Choroid plexus epithelial cell (primary cell): ENCODE measurements at regions not wholly inside any gene's neighbourhood (a gene's known extent, or its start where the extent isn't known, plus 50 kb on each side); places are given as distances from the start of the nearest gene placed in this dataset.

Experiments used
- DNase-seq: peaks from one replicate; pipeline ENCODE4 v3.0.0-alpha.2; 2010; ENCODE audit warnings: low read depth
- H3K4me3 ChIP-seq: 2 replicates; pipeline ENCODE4 v1.5.1; 2011; ENCODE audit warnings: low read depth, mild to moderate bottlenecking, control low read depth, low read length, moderate library complexity
- TF ChIP-seq, protein P1 (sequence below): conservative IDR thresholded peaks from 2 replicates; pipeline ENCODE4 v1.5.1; 2011; ENCODE audit warnings: low read depth, mild to moderate bottlenecking, control low read depth, inconsistent platforms, low read length, moderate library complexity

DNA sequence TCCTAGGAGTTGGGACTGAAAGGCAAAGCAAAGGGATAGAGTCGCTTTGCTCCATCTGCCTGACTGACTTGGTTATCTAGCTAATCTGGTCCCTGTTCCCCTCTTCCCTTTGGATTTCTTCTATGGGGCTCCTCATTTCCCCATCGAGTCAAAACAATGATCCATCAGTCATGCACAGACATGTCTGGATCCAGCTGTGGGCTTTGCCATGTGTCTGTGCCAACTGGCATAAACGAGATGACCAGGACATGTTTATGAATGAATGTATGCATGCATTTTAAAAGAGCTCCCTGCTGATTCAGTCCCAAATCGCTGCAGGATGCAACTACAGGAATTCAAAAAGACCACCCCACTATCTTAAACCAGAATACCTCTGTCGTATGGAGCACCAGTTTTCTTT is 122.0 kb downstream of the ARL4A start:
- DNase-seq = no peak
- no peak overlapping the region for H3K4me3 ChIP-seq
- TF ChIP-seq, protein P1, sequence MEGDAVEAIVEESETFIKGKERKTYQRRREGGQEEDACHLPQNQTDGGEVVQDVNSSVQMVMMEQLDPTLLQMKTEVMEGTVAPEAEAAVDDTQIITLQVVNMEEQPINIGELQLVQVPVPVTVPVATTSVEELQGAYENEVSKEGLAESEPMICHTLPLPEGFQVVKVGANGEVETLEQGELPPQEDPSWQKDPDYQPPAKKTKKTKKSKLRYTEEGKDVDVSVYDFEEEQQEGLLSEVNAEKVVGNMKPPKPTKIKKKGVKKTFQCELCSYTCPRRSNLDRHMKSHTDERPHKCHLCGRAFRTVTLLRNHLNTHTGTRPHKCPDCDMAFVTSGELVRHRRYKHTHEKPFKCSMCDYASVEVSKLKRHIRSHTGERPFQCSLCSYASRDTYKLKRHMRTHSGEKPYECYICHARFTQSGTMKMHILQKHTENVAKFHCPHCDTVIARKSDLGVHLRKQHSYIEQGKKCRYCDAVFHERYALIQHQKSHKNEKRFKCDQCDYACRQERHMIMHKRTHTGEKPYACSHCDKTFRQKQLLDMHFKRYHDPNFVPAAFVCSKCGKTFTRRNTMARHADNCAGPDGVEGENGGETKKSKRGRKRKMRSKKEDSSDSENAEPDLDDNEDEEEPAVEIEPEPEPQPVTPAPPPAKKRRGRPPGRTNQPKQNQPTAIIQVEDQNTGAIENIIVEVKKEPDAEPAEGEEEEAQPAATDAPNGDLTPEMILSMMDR = no peak

DNA sequence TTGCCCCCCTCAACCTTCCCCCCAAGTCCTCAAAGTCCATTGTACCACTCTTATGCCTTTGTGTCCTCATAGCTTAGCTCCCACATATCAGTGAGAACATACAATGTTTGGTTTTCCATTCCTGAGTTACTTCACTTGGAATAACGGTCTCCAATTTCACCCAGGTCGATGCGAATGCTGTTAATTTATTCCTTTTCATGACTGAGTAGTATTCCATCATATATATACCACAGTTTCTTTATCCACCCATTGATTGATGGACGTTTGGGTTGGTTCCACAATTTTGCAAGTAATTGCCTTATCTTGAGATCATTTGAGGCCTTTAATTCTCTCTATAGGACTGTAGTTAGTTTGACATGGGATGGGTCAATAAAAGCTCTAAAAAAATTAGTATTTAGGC is 124.7 kb downstream of the ARL4A start:
- no peak overlapping the region for H3K4me3 ChIP-seq
- TF ChIP-seq, protein P1 = no peak

DNA sequence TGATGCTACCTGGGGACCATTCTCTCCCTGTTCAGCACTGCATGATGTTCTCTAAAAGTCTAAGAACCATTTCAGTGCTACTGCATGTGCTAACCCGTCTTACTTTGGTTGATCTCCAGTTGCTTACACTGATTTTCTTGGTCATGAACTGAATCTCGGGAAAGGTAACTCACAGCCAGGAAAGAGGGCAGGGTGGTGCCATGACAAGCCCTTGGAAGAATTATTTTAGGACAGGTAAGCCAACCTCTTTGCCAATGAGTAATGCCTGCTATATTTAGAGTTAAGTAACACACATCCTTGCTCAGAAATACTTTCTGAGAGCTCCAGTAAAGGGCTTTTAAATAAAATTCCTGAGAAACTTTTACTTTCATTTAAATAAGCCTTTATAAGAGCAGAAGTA is 126.7 kb downstream of the ARL4A start:
- TF ChIP-seq, protein P1 = no peak
- no peak overlapping the region for H3K4me3 ChIP-seq
- no peak for DNase-seq

More for the DNA sequence above, 124.7 kb downstream of the ARL4A start:
- DNase-seq = no peak

DNA sequence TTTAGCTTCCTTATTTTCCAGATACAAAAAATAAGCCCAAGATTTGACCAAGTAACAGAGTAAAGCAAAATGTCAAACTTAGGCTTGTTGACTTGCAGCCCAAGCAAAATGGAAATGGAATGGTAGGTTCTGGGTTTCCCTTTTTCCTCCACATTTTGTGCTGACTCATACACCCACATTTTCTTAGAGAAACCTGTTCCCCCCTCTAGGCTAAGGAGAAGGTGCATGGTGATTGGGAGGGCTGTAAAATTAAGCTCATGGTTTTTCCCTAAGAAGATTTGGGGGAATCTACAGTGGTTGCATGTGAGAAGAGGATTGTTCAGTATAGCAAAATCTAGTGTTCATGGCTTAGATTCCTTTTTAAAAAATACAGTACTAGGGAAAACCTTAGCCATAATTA is 127.4 kb downstream of the ARL4A start:
- no peak for DNase-seq
- no peak overlapping the region for H3K4me3 ChIP-seq
- TF ChIP-seq, protein P1 = no peak

DNA sequence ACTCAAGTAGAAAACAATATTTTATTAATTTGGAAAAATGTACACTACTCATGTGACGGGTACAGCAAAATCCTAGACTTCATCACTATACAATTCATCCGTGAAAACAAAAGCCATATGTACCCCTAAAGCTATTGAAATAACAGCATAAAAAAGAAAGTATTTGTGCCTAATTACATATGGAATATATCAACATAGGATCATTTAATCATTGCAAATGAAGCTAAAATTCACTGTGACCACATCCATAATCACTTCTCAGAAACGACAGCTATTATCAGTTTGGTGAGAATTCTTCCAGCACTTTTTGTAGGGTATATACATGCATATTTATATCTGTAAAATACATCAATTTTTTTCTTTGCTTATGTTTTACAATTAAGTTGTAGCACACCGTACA is 128.0 kb downstream of the ARL4A start:
- DNase-seq = no peak
- TF ChIP-seq, protein P1 = no peak
- no peak overlapping the region for H3K4me3 ChIP-seq

DNA sequence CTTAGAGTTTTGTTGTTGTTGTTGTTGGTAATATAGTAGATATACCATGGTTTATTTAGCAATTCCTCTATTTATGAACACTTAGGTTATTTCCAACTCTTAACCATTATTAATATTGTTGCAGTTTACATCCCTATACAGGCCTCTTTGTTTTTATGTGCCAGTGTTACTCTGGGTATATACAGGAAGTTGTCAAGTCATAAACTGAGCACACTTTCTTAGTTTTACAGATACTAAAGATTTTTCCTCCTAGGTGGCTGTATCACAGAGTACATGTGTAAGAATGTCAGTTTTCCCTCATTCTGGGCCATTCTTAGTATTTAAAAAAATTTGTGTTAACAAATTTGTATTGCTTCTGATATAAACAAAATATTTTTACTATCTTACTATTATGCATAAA is 128.4 kb downstream of the ARL4A start:
- TF ChIP-seq, protein P1 = no peak
- DNase-seq = no peak
- H3K4me3 ChIP-seq = no peak overlapping the region

DNA sequence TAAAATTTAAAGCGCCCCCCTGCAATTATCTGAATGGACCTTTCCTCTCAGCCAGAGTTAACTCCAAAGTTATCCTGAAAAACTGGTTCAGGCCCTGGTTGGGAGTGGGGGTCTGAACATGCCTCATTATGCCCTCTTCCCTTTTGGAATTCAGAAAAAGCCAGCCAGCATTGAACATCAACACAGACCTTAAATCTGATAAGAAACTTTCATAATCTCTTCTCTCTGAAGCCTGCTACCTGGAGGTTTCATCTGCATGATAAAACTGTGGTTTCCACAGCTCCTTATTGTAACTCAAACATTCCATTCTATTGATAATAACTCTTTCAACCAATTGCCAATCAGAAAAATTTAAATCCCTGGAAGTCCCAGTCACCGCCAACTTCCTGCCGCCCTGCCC is 133.3 kb downstream of the ARL4A start:
- DNase-seq = no peak
- TF ChIP-seq, protein P1 = no peak
- no peak overlapping the region for H3K4me3 ChIP-seq
